Epithelial cell of prostate (primary cell): ENCODE measurements at regions not wholly inside any gene's neighbourhood (a gene's known extent, or its start where the extent isn't known, plus 50 kb on each side); places are given as distances from the start of the nearest gene placed in this dataset.
"Not testable (repeated sequence)": the region's sequence is repeated elsewhere in the genome, so short reads cannot be mapped to it uniquely, and the experiment has no call there.

Experiments used
- DNase-seq: peaks from one replicate; pipeline ENCODE4 v3.0.0-alpha.2; 2011; ENCODE audit warnings: low read depth, low spot score
- H3K27ac ChIP-seq: fragments of 450-650 bp; 2 replicates; pipeline ENCODE4 v1.5.1; 2017; ENCODE audit warnings: mild to moderate bottlenecking

GRCh38 chr7:86058649-86059048, 585.1 kb upstream of the GRM3 start:
- no peak overlapping the region for H3K27ac ChIP-seq

GRCh38 chr7:86050918-86051317, 592.8 kb upstream of the GRM3 start:
- no peak for DNase-seq
- H3K27ac ChIP-seq: no peak overlapping the region

More at GRCh38 chr7:86058649-86059048, 585.1 kb upstream of the GRM3 start:
- no peak for DNase-seq

- no peak overlapping the region for H3K27ac ChIP-seq
- DNase-seq: no peak
These were observed 593.8 kb upstream of the GRM3 start for GRCh38 chr7:86049910-86050309.

- H3K27ac ChIP-seq, DNase-seq: not testable (repeated sequence)
These were observed 598.5 kb upstream of the GRM3 start for GRCh38 chr7:86045197-86045596.

- no peak overlapping the region for H3K27ac ChIP-seq
- DNase-seq: no peak
These were observed 617.9 kb upstream of the GRM3 start for GRCh38 chr7:86025807-86026206.

- H3K27ac ChIP-seq: no peak overlapping the region
- no peak for DNase-seq
These were observed 630.0 kb upstream of the GRM3 start for GRCh38 chr7:86013662-86014061.

GRCh38 chr7:86012971-86013370, 630.7 kb upstream of the GRM3 start:
- no peak for DNase-seq
- no peak overlapping the region for H3K27ac ChIP-seq

GRCh38 chr7:86008898-86009297, 634.8 kb upstream of the GRM3 start:
- no peak overlapping the region for H3K27ac ChIP-seq

GRCh38 chr7:86006909-86007308, 636.8 kb upstream of the GRM3 start:
- H3K27ac ChIP-seq: no peak overlapping the region
- no peak for DNase-seq

More at GRCh38 chr7:86008898-86009297, 634.8 kb upstream of the GRM3 start:
- no peak for DNase-seq

- no peak for DNase-seq
- no peak overlapping the region for H3K27ac ChIP-seq
These were observed 640.9 kb upstream of the GRM3 start for GRCh38 chr7:86002858-86003257.

- DNase-seq: no peak
- H3K27ac ChIP-seq: no peak overlapping the region
These were observed 646.2 kb upstream of the GRM3 start for GRCh38 chr7:85997515-85997914.

GRCh38 chr7:85995101-85995500, 648.6 kb upstream of the GRM3 start:
- no peak for DNase-seq
- H3K27ac ChIP-seq: no peak overlapping the region

- no peak for DNase-seq
- H3K27ac ChIP-seq: no peak overlapping the region
These were observed 663.0 kb upstream of the GRM3 start for GRCh38 chr7:85980740-85981139.

- DNase-seq: no peak
- H3K27ac ChIP-seq: no peak overlapping the region
These were observed 669.5 kb upstream of the GRM3 start for GRCh38 chr7:85974176-85974575.

GRCh38 chr7:85972504-85973141, 671.1 kb upstream of the GRM3 start:
- no peak overlapping the region for H3K27ac ChIP-seq
- no peak for DNase-seq

- H3K27ac ChIP-seq: no peak overlapping the region
- no peak for DNase-seq
These were observed 688.7 kb upstream of the GRM3 start for GRCh38 chr7:85954961-85955360.

- DNase-seq: no peak
These were observed 692.8 kb upstream of the GRM3 start for GRCh38 chr7:85950871-85951270.

GRCh38 chr7:85950418-85950817, 693.3 kb upstream of the GRM3 start:
- H3K27ac ChIP-seq: no peak overlapping the region
- DNase-seq: no peak

More at GRCh38 chr7:85950871-85951270, 692.8 kb upstream of the GRM3 start:
- H3K27ac ChIP-seq: no peak overlapping the region

- no peak overlapping the region for H3K27ac ChIP-seq
- no peak for DNase-seq
These were observed 695.9 kb upstream of the GRM3 start for GRCh38 chr7:85947767-85948166.

- DNase-seq: no peak
- no peak overlapping the region for H3K27ac ChIP-seq
These were observed 702.9 kb upstream of the GRM3 start for GRCh38 chr7:85940798-85941197.

GRCh38 chr7:85931919-85932318, 711.8 kb upstream of the GRM3 start:
- no peak for DNase-seq
- no peak overlapping the region for H3K27ac ChIP-seq

GRCh38 chr7:85928500-85928899, 715.2 kb upstream of the GRM3 start:
- DNase-seq: no peak
- no peak overlapping the region for H3K27ac ChIP-seq

- no peak overlapping the region for H3K27ac ChIP-seq
- DNase-seq: no peak
These were observed 716.5 kb upstream of the GRM3 start for GRCh38 chr7:85927226-85927625.
